Stomach (tissue), 8 donors: ENCODE measurements at regions not wholly inside any gene's neighbourhood (a gene's known extent, or its start where the extent isn't known, plus 50 kb on each side); places are given as distances from the start of the nearest gene placed in this dataset.

ENCODE experiments used
- DNase-seq, 2 donors: peaks; one replicate each; pipeline versions ENCODE4 v3.0.0 to v3.0.0-alpha.2; 2013 to 2019
- H3K27ac ChIP-seq, 5 donors: fragments of 200-600 bp in 4 of 5; sonication (generic) in 4 of 5; one replicate each; pipeline ENCODE4 v1.5.1; 2013 to 2019; ENCODE audit warnings: mild to moderate bottlenecking in 1 of 5, moderate library complexity in 1 of 5
- H3K27me3 ChIP-seq, 3 donors: fragments of 200-600 bp; sonication (generic); one replicate each; pipeline ENCODE4 v1.5.1; 2017 to 2019; ENCODE audit warnings: mixed run types in 1 of 3
- H3K36me3 ChIP-seq, 4 donors: fragments of 200-600 bp; sonication (generic); 1 replicate in 3 of 4; 2 replicates in 1 of 4; pipeline ENCODE4 v1.5.1; 2016 to 2019
- H3K4me1 ChIP-seq, 4 donors: fragments of 200-600 bp; sonication (generic); one replicate each; pipeline ENCODE4 v1.5.1; 2016 to 2019
- H3K4me3 ChIP-seq, 4 donors: fragments of 200-600 bp; sonication (generic) in 3 of 4; one replicate each; pipeline ENCODE4 v1.5.1; 2016 to 2019; ENCODE audit warnings: mild to moderate bottlenecking in 1 of 4
- H3K9me3 ChIP-seq, 4 donors: fragments of 200-600 bp; sonication (generic); one replicate each; pipeline ENCODE4 v1.5.1; 2016 to 2019
- CTCF ChIP-seq, 7 experiments: fragments of 450-650 bp in 4 of 7; fragments of 200-600 bp in 3 of 7; sonication (generic) in 3 of 7; IDR thresholded peaks; one replicate each; pipeline ENCODE4 v1.5.1; 2016 to 2019; ENCODE audit warnings: antibody characterized with exemption in 7 of 7, control low read depth in 2 of 7, mild to moderate bottlenecking in 1 of 7
- EP300 ChIP-seq: sonication (generic); formaldehyde crosslinking; IDR thresholded peaks from one replicate; pipeline ENCODE4 v1.6.1; 2017; ENCODE audit warnings: antibody characterized with exemption
- POLR2A ChIP-seq, 4 donors: fragments of 450-650 bp; IDR thresholded peaks; one replicate each; pipeline ENCODE4 v1.6.1; 2016; ENCODE audit warnings: antibody characterized with exemption in 4 of 4, control low read depth in 2 of 4, mild to moderate bottlenecking in 1 of 4, moderate library complexity in 1 of 4
- POLR2AphosphoS5 ChIP-seq, 3 donors: sonication (generic); formaldehyde crosslinking; IDR thresholded peaks; one replicate each; pipeline ENCODE4 v1.6.1; 2016; ENCODE audit warnings: antibody characterized with exemption in 3 of 3
- WGBS, 5 donors: extraction: QIAGEN DNeasy Blood & Tissue Kit in 3 of 5; methylation state at CpG; one replicate each; pipeline versions ENCODE4 v1.1.5 to v1.1.7; 2013 to 2018; 5-methylcytosine and 5-hydroxymethylcytosine counted together
- intact Hi-C: fragments of 100-400 bp; cut with DNase I; formaldehyde crosslinking; loops from one replicate; pipeline ENCODE4 v1.15.1; 2023; ENCODE audit warnings: low total_unique reads
- donor health status: healthy with polysubstance abuse.
- donor health status: Bipolar disorder and iron deficiency.
- donor health status: healthy.

GRCh38 chr10:8225187-8225586 is 170.7 kb downstream of the GATA3 start:
- Histone ChIP-seq H3K4me3 (no peak overlapping the region), H3K27ac (no peak overlapping the region), H3K9me3 (no peaks in the 10 kb centered on the region), H3K4me1 (no peaks in the 10 kb centered on the region), H3K36me3 (no peaks in the 10 kb centered on the region), H3K27me3 (no peaks in the 10 kb centered on the region)
- 39 to 61% (median 51%) methylated on average over 3 of the region's 3 CpGs for WGBS, 5 donors
- intact Hi-C loops: no loop called here
- TF ChIP-seq CTCF (IDR thresholded peaks at IDR 0.05): no peak
- no peak for TF ChIP-seq EP300
- TF ChIP-seq POLR2AphosphoS5 (IDR thresholded peaks at IDR 0.05): no peak
- TF ChIP-seq POLR2A (IDR thresholded peaks at IDR 0.05): no peak
- no peak for DNase-seq

GRCh38 chr10:8227246-8227645 is 172.8 kb downstream of the GATA3 start:
- WGBS, 5 donors: 78 to 86% (median 85%) methylated on average over 6 of the region's 6 CpGs
- no peak for TF ChIP-seq POLR2AphosphoS5 (IDR thresholded peaks at IDR 0.05)
- H3K36me3 ChIP-seq: no peaks in the 10 kb centered on the region
- intact Hi-C loops: no loop called here
- no peak overlapping the region for H3K27ac ChIP-seq
- no peak overlapping the region for H3K4me3 ChIP-seq
- H3K4me1 ChIP-seq: no peaks in the 10 kb centered on the region
- no peaks in the 10 kb centered on the region for H3K9me3 ChIP-seq
- no peak for DNase-seq
- H3K27me3 ChIP-seq: no peaks in the 10 kb centered on the region

- no peak for TF ChIP-seq POLR2AphosphoS5 (IDR thresholded peaks at IDR 0.05)
- no peak overlapping the region for H3K4me3 ChIP-seq
- no peaks in the 10 kb centered on the region for H3K27me3 ChIP-seq
- intact Hi-C loops: no loop called here
- H3K36me3 ChIP-seq: no peaks in the 10 kb centered on the region
- 60 to 68% (median 64%) methylated on average over 3 of the region's 3 CpGs for WGBS, 5 donors
- no peak overlapping the region for H3K27ac ChIP-seq
- DNase-seq: no peak
- H3K9me3 ChIP-seq: no peaks in the 10 kb centered on the region
- H3K4me1 ChIP-seq: no peaks in the 10 kb centered on the region
Measured at GRCh38 chr10:8229153-8229552, 174.7 kb downstream of the GATA3 start.

- TF ChIP-seq POLR2AphosphoS5 (IDR thresholded peaks at IDR 0.05) (no peak), EP300 (no peak), POLR2A (IDR thresholded peaks at IDR 0.05) (no peak)
- intact Hi-C loops: no loop called here
- Histone ChIP-seq H3K4me3 (no peak overlapping the region), H3K27ac (no peak overlapping the region), H3K9me3 (no peaks in the 10 kb centered on the region), H3K36me3 (no peaks in the 10 kb centered on the region), H3K27me3 (no peaks in the 10 kb centered on the region), H3K4me1 (no peaks in the 10 kb centered on the region)
- 93 to 100% (median 100%) methylated on average over 1 of the region's 1 CpG for WGBS, 5 donors
- no peak for DNase-seq
Measured at GRCh38 chr10:8230902-8231301, 176.4 kb downstream of the GATA3 start.

- Histone ChIP-seq H3K4me1 (no peaks in the 10 kb centered on the region), H3K9me3 (no peaks in the 10 kb centered on the region), H3K36me3 (no peaks in the 10 kb centered on the region), H3K27ac (no peak overlapping the region), H3K4me3 (no peak overlapping the region), H3K27me3 (no peaks in the 10 kb centered on the region)
- 68 to 75% (median 70%) methylated on average over 3 of the region's 3 CpGs for WGBS, 5 donors
- intact Hi-C loops: no loop called here
- no peak for DNase-seq
- no peak for TF ChIP-seq POLR2A (IDR thresholded peaks at IDR 0.05)
- no peak for TF ChIP-seq EP300
- no peak for TF ChIP-seq CTCF (IDR thresholded peaks at IDR 0.05)
Measured at GRCh38 chr10:8233049-8233448, 178.6 kb downstream of the GATA3 start.

GRCh38 chr10:8233832-8234259 is 179.4 kb downstream of the GATA3 start:
- no peaks in the 10 kb centered on the region for H3K36me3 ChIP-seq
- H3K4me3 ChIP-seq: no peak overlapping the region
- WGBS, 5 donors: 75 to 88% (median 79%) methylated on average over 7 of the region's 7 CpGs
- H3K27me3 ChIP-seq: peaks cover 0 to under 1% (median 0%) of the 10 kb centered on the region in 3 donors
- no peak for TF ChIP-seq CTCF (IDR thresholded peaks at IDR 0.05)
- no peak for TF ChIP-seq POLR2A (IDR thresholded peaks at IDR 0.05)
- TF ChIP-seq EP300: no peak
- TF ChIP-seq POLR2AphosphoS5 (IDR thresholded peaks at IDR 0.05): no peak
- no peaks in the 10 kb centered on the region for H3K4me1 ChIP-seq
- DNase-seq: no peak
- H3K27ac ChIP-seq: no peak overlapping the region
- H3K9me3 ChIP-seq: no peaks in the 10 kb centered on the region
- intact Hi-C loops: no loop called here
